NT2/D1 (cell line): ENCODE measurements at regions not wholly inside any gene's neighbourhood (a gene's known extent, or its start where the extent isn't known, plus 50 kb on each side); places are given as distances from the start of the nearest gene placed in this dataset.

Experiments
- YY1 ChIP-seq: IDR thresholded peaks from 2 replicates; pipeline ENCODE4 v1.6.1; 2011; ENCODE audit not compliant: insufficient read length, insufficient read depth
- ZNF274 ChIP-seq: IDR thresholded peaks from 2 replicates; pipeline ENCODE4 v1.6.1; 2011; ENCODE audit warnings: mild to moderate bottlenecking, low read depth, low read length

GRCh38 chr10:130895161-130895560 is 416.4 kb downstream of the TCERG1L start:
- TF ChIP-seq YY1 (no peak), ZNF274 (no peak)
